H9 (cell line): ENCODE measurements at regions not wholly inside any gene's neighbourhood (a gene's known extent, or its start where the extent isn't known, plus 50 kb on each side); places are given as distances from the start of the nearest gene placed in this dataset.

Source experiments
- DNase-seq: peaks from one replicate; pipeline ENCODE4 v3.0.0-alpha.2; 2017
- H2AFZ ChIP-seq: one replicate; pipeline ENCODE4 v1.6.1; 2013; ENCODE audit warnings: mild to moderate bottlenecking, low read length, control low read depth, moderate library complexity
- H2AK5ac ChIP-seq: 2 replicates; pipeline ENCODE4 v1.6.1; 2013; ENCODE audit warnings: low read length, control low read depth, mixed read lengths; ENCODE audit not compliant: insufficient read length
- H2BK120ac ChIP-seq: one replicate; pipeline ENCODE4 v1.6.1; 2013; ENCODE audit warnings: low read depth, mild to moderate bottlenecking, low read length, control low read depth, inconsistent platforms; ENCODE audit not compliant: poor library complexity, severe bottlenecking
- H2BK12ac ChIP-seq: 2 replicates; pipeline ENCODE4 v1.6.1; 2013; ENCODE audit warnings: low read length, control low read depth, mixed read lengths, low read depth; ENCODE audit not compliant: insufficient read length
- H2BK15ac ChIP-seq: 2 replicates; pipeline ENCODE4 v1.6.1; 2013; ENCODE audit warnings: low read depth, low read length, control low read depth
- H2BK20ac ChIP-seq: one replicate; pipeline ENCODE4 v1.6.1; 2013; ENCODE audit warnings: low read depth, mild to moderate bottlenecking, low read length, control low read depth, inconsistent platforms; ENCODE audit not compliant: poor library complexity, severe bottlenecking
- H2BK5ac ChIP-seq: 2 replicates; pipeline ENCODE4 v1.6.1; 2013; ENCODE audit warnings: low read length, control low read depth, mixed read lengths; ENCODE audit not compliant: insufficient read length
- H3K14ac ChIP-seq: 2 replicates; pipeline ENCODE4 v1.6.1; 2013; ENCODE audit warnings: low read length, control low read depth; ENCODE audit not compliant: insufficient read depth
- H3K18ac ChIP-seq: 2 replicates; pipeline ENCODE4 v1.6.1; 2013; ENCODE audit warnings: low read depth, mild to moderate bottlenecking, mixed read lengths, low read length, control low read depth; ENCODE audit not compliant: insufficient read length
- H3K23ac ChIP-seq: 2 replicates; pipeline ENCODE4 v1.6.1; 2013; ENCODE audit warnings: low read length, control low read depth, mixed read lengths, low read depth; ENCODE audit not compliant: insufficient read length
- H3K23me2 ChIP-seq: 2 replicates; pipeline ENCODE4 v1.6.1; 2013; ENCODE audit warnings: low read depth, mild to moderate bottlenecking, mixed read lengths, low read length, control low read depth; ENCODE audit not compliant: insufficient read length, poor library complexity, severe bottlenecking
- H3K27ac ChIP-seq: 2 replicates; pipeline ENCODE4 v1.5.1; 2013; ENCODE audit warnings: low read length, control low read depth, mixed read lengths, low read depth; ENCODE audit not compliant: insufficient read length
- H3K27me3 ChIP-seq: 2 replicates; pipeline ENCODE4 v1.6.1; 2013; ENCODE audit warnings: low read length, control low read depth, inconsistent platforms; ENCODE audit not compliant: insufficient read depth
- H3K4ac ChIP-seq: 2 replicates; pipeline ENCODE4 v1.6.1; 2013; ENCODE audit warnings: low read depth, mild to moderate bottlenecking, control low read depth, inconsistent platforms, low read length, moderate library complexity
- H3K4me1 ChIP-seq: 2 replicates; pipeline ENCODE4 v1.6.1; 2013; ENCODE audit warnings: low read length, control low read depth, inconsistent platforms; ENCODE audit not compliant: insufficient read depth
- H3K4me2 ChIP-seq: 2 replicates; pipeline ENCODE4 v1.6.1; 2013; ENCODE audit warnings: low read length, control low read depth, mixed read lengths; ENCODE audit not compliant: insufficient read length, insufficient read depth
- H3K56ac ChIP-seq: 2 replicates; pipeline ENCODE4 v1.6.1; 2013; ENCODE audit warnings: low read depth, mild to moderate bottlenecking, mixed read lengths, low read length, control low read depth; ENCODE audit not compliant: insufficient read length
- H3K79me1 ChIP-seq: 2 replicates; pipeline ENCODE4 v1.6.1; 2013; ENCODE audit warnings: low read depth, mild to moderate bottlenecking, moderate library complexity, low read length, control low read depth, inconsistent platforms; ENCODE audit not compliant: insufficient read depth, poor library complexity, severe bottlenecking
- H3K79me2 ChIP-seq: 2 replicates; pipeline ENCODE4 v1.6.1; 2013; ENCODE audit warnings: low read length, control low read depth, inconsistent platforms; ENCODE audit not compliant: insufficient read depth
- H3K9ac ChIP-seq: 2 replicates; pipeline ENCODE4 v1.6.1; 2013; ENCODE audit warnings: low read length, control low read depth, mixed read lengths; ENCODE audit not compliant: insufficient read length; ENCODE audit errors: extremely low read depth
- H3K9me3 ChIP-seq: one replicate; pipeline ENCODE4 v1.6.1; 2013; ENCODE audit warnings: low read depth, low read length, inconsistent platforms; ENCODE audit not compliant: control insufficient read depth
- H3T11ph ChIP-seq: one replicate; pipeline ENCODE4 v1.6.1; 2013; ENCODE audit warnings: mild to moderate bottlenecking, low read length, control low read depth, inconsistent platforms
- H4K20me1 ChIP-seq: one replicate; pipeline ENCODE4 v1.6.1; 2013; ENCODE audit not compliant: control insufficient read depth, insufficient read length, insufficient read depth
- H4K5ac ChIP-seq: 2 replicates; pipeline ENCODE4 v1.6.1; 2013; ENCODE audit warnings: low read depth, mild to moderate bottlenecking, mixed read lengths, low read length, control low read depth; ENCODE audit not compliant: insufficient read length
- H4K8ac ChIP-seq: replicated peaks from 2 replicates; pipeline ENCODE4 v1.6.1; 2013; ENCODE audit warnings: low read length, control low read depth, mixed read lengths, low read depth; ENCODE audit not compliant: insufficient read length
- H4K91ac ChIP-seq: 2 replicates; pipeline ENCODE4 v1.6.1; 2013; ENCODE audit warnings: low read depth, mild to moderate bottlenecking, moderate library complexity, mixed read lengths, low read length, control low read depth; ENCODE audit not compliant: insufficient read length
- H3K27ac Mint-ChIP-seq, 3 experiments: 2 replicates in 2 of 3; 3 replicates in 1 of 3; pipeline ENCODE4 v1.8.0; 2020 to 2021; ENCODE audit warnings: mixed read lengths in 3 of 3, mild to moderate bottlenecking in 1 of 3, moderate library complexity in 1 of 3
- H3K27me3 Mint-ChIP-seq: 2 replicates; pipeline ENCODE4 v1.8.0; 2021; ENCODE audit warnings: low read depth, mild to moderate bottlenecking, moderate library complexity, mixed read lengths
- H3K36me3 Mint-ChIP-seq, 3 experiments: 2 replicates in 2 of 3; 3 replicates in 1 of 3; pipeline ENCODE4 v1.8.0; 2020 to 2021; ENCODE audit warnings: low read depth in 3 of 3, mixed read lengths in 3 of 3; ENCODE audit not compliant: insufficient read depth in 1 of 3
- H3K4me1 Mint-ChIP-seq, 2 experiments: 2 replicates each; pipeline ENCODE4 v1.8.0; 2020; ENCODE audit warnings: mixed read lengths in 2 of 2
- H3K4me3 Mint-ChIP-seq, 2 experiments: 2 replicates in 1 of 2; 3 replicates in 1 of 2; pipeline ENCODE4 v1.8.0; 2020 to 2021; ENCODE audit warnings: mild to moderate bottlenecking in 2 of 2, mixed read lengths in 2 of 2, moderate library complexity in 1 of 2
- H3K9me3 Mint-ChIP-seq, 2 experiments: 2 replicates in 1 of 2; 3 replicates in 1 of 2; pipeline ENCODE4 v1.8.0; 2020; ENCODE audit warnings: mild to moderate bottlenecking in 2 of 2, mixed read lengths in 2 of 2, moderate library complexity in 1 of 2
- WGBS: extraction: QIAGEN DNeasy Blood & Tissue Kit; methylation state at CpG from one replicate; pipeline ENCODE4 v1.1.7; 2013; ENCODE audit warnings: missing lambda C conversion rate, low lambda C conversion rate, mixed read lengths; ENCODE audit not compliant: insufficient read length; ENCODE audit errors: extremely low coverage; 5-methylcytosine and 5-hydroxymethylcytosine counted together
- TF ChIP-seq, protein P1 (sequence below): fragments of 200-600 bp; sonication (generic); conservative IDR thresholded peaks from 3 replicates; pipeline ENCODE4 v1.8.0; 2021; ENCODE audit warnings: antibody characterized with exemption, mild to moderate bottlenecking

GRCh38 chr11:105507496-105508254 is 102.2 kb upstream of the GRIA4 start:
- Histone ChIP-seq H4K91ac (no peak overlapping the region), H4K8ac (no peak overlapping the region), H3K23ac (no peak overlapping the region), H3K23me2 (no peaks in the 10 kb centered on the region), H3K4ac (no peak overlapping the region), H3K56ac (no peak overlapping the region), H2AK5ac (no peak overlapping the region), H3T11ph (no peak overlapping the region), H3K27ac (no peak overlapping the region), H4K20me1 (no peaks in the 10 kb centered on the region), H3K4me1 (no peaks in the 10 kb centered on the region), H2BK120ac (no peak overlapping the region), H2BK12ac (no peak overlapping the region), H2BK20ac (no peak overlapping the region), H3K14ac (no peak overlapping the region), H2AFZ (no peak overlapping the region), H3K79me1 (no peaks in the 10 kb centered on the region), H3K27me3 (no peaks in the 10 kb centered on the region), H3K79me2 (no peaks in the 10 kb centered on the region), H2BK15ac (no peak overlapping the region), H3K4me2 (no peak overlapping the region), H3K9ac (no peak overlapping the region), H2BK5ac (no peak overlapping the region), H3K9me3 (no peaks in the 10 kb centered on the region), H3K18ac (no peak overlapping the region), H4K5ac (no peak overlapping the region)
- Mint-ChIP-seq H3K9me3 (no peaks in the 10 kb centered on the region), H3K27me3 (no peaks in the 10 kb centered on the region), H3K36me3 (no peaks in the 10 kb centered on the region), H3K4me3 (no peak overlapping the region), H3K27ac (no peak overlapping the region), H3K4me1 (no peaks in the 10 kb centered on the region)
- no CpG with 5 or more reads among the region's 5 CpGs for WGBS
- DNase-seq: no peak
- TF ChIP-seq, protein P1, sequence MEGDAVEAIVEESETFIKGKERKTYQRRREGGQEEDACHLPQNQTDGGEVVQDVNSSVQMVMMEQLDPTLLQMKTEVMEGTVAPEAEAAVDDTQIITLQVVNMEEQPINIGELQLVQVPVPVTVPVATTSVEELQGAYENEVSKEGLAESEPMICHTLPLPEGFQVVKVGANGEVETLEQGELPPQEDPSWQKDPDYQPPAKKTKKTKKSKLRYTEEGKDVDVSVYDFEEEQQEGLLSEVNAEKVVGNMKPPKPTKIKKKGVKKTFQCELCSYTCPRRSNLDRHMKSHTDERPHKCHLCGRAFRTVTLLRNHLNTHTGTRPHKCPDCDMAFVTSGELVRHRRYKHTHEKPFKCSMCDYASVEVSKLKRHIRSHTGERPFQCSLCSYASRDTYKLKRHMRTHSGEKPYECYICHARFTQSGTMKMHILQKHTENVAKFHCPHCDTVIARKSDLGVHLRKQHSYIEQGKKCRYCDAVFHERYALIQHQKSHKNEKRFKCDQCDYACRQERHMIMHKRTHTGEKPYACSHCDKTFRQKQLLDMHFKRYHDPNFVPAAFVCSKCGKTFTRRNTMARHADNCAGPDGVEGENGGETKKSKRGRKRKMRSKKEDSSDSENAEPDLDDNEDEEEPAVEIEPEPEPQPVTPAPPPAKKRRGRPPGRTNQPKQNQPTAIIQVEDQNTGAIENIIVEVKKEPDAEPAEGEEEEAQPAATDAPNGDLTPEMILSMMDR: no peak
